HG02840 (cell line): ENCODE measurements at regions not wholly inside any gene's neighbourhood (a gene's known extent, or its start where the extent isn't known, plus 50 kb on each side); places are given as distances from the start of the nearest gene placed in this dataset.
"Not testable (repeated sequence)": the region's sequence is repeated elsewhere in the genome, so short reads cannot be mapped to it uniquely, and the experiment has no call there.

Experiments used
- ATAC-seq: cut with Tn5 transposase; IDR thresholded peaks from one replicate; pipeline ENCODE4 v1.9.1; 2021; ENCODE audit warnings: mild to moderate bottlenecking, moderate library complexity, moderate number of reproducible peaks; ENCODE audit not compliant: unreplicated experiment, low FRiP score

GRCh38 chrX:817759-818300 lies 187.2 kb downstream of the SHOX start:
- ATAC-seq, result no peak

- ATAC-seq, result not testable (repeated sequence)
Measured at GRCh38 chrX:817147-817546, 186.6 kb downstream of the SHOX start.

GRCh38 chrX:816411-816810 lies 185.8 kb downstream of the SHOX start:
- no peak for ATAC-seq

GRCh38 chrX:810186-810585 lies 179.6 kb downstream of the SHOX start:
- no peak for ATAC-seq

GRCh38 chrX:809081-809480 lies 178.5 kb downstream of the SHOX start:
- no peak for ATAC-seq

GRCh38 chrX:806586-806985 lies 176.0 kb downstream of the SHOX start:
- ATAC-seq, result no peak

GRCh38 chrX:805988-806387 lies 175.4 kb downstream of the SHOX start:
- ATAC-seq, result no peak

- no peak for ATAC-seq
Measured at GRCh38 chrX:805103-805670, 174.6 kb downstream of the SHOX start.

GRCh38 chrX:802846-803245 lies 172.3 kb downstream of the SHOX start:
- ATAC-seq, result no peak

- ATAC-seq, result no peak
Measured at GRCh38 chrX:799808-800207, 169.2 kb downstream of the SHOX start.

- no peak for ATAC-seq
Measured at GRCh38 chrX:794311-794710, 163.7 kb downstream of the SHOX start.

- ATAC-seq, result no peak
Measured at GRCh38 chrX:793216-793770, 162.7 kb downstream of the SHOX start.

- ATAC-seq, result no peak
Measured at GRCh38 chrX:791479-792034, 161.0 kb downstream of the SHOX start.

- no peak for ATAC-seq
Measured at GRCh38 chrX:790783-791360, 160.3 kb downstream of the SHOX start.

GRCh38 chrX:790041-790506 lies 159.5 kb downstream of the SHOX start:
- ATAC-seq, result no peak

GRCh38 chrX:789096-789495 lies 158.5 kb downstream of the SHOX start:
- ATAC-seq, result no peak

GRCh38 chrX:786441-786881 lies 155.9 kb downstream of the SHOX start:
- ATAC-seq, result no peak

GRCh38 chrX:784829-785228 lies 154.2 kb downstream of the SHOX start:
- no peak for ATAC-seq

- ATAC-seq, result no peak
Measured at GRCh38 chrX:781224-782204, 150.9 kb downstream of the SHOX start.

- ATAC-seq, result no peak
Measured at GRCh38 chrX:776529-777230, 146.1 kb downstream of the SHOX start.
